Activated CD4-positive, alpha-beta T cell treated with anti-CD3 and anti-CD28 coated beads, Interleukin-2, amount 50 U/mL, for 48 hours (primary cell): ENCODE measurements at regions not wholly inside any gene's neighbourhood (a gene's known extent, or its start where the extent isn't known, plus 50 kb on each side); places are given as distances from the start of the nearest gene placed in this dataset.

ENCODE experiments used
- DNase-seq, 2 experiments: peaks; one replicate each; pipeline ENCODE4 v3.0.0-alpha.2; 2020

DNA sequence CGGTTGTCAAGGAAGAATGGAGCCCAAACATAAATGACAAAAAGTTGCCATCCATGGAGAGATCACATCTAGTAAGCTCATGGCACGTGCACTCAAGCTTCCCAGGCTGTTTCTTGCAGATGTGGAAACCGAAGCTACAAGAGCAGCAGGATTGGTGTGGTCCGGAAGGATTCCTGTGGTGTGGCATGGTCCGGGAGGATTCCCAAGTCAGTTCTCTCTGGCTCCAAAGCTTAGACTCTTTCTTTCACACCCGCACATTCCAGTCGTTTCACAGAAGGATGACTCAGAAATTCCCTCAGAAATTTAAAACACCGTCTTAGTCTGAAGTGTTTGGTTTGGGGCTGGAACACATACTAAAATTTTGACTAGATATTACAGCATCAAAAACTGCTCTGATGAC lies 78.0 kb upstream of the DRD2 start:
- no peak for DNase-seq

GRCh38 chr11:113552271-113552670 lies 77.1 kb upstream of the DRD2 start:
- no peak for DNase-seq

DNA sequence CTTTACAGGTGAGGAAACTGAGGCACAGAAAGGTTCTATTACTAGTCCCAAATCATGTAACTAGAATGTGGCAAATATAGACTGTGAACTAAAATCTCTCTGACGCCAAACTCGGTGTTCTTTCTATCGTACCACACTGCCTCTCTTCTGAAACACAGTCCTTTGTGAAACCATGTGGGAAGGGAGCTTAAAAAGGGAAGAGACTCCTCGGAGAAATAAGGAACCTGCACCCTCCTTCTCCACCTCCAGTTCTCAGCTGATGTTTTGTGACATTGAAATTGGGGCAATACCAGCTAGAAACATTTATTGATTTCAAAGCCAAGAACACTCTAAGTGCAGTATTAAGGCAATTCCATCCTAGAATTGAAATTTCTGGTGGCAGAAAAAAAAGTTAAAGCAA lies 76.4 kb upstream of the DRD2 start:
- DNase-seq = no peak

DNA sequence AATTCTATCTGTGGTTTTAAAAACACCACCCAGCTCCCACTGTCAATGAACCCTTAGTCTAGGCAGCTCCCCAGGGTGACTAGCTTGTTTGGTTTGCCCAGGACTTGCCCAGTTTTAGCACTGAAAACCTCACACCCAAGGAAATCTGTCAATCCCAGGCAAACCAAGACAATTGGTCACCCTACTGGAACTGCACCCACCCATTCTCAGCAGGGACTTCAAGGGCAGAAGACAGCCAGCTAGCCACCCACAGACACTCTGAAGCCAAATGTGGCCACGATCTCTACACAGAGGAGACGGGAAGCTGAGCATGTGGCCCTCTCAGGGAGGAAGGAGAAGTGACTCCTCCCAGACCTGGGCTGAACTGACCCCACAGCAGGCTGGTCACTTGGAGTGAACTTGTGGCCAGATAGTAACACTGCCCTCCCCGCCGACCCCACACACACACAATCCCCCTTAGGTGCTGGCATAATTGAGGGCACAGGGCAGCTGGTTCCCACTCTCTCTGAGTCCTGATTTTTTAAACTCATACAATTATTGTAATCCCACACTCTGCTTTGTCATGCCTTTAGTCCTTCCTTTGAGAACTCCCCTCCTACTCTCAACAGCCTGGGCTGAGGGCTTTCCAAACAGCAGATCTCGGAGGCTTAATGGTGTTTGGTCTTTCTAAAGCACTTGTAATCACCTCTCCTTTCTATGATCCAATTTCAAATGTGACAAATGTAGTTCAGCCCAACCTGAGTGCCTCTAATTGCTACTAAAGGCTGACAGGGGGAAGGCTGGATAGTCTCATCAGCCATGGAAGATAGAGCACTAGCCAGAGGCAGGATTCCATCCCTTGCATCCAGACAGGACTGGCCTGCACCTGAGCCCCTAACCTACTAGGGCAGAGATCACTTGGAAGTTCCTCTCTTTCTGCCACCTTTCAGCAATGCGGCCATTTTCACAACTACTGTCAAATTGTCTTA lies 74.7 kb upstream of the DRD2 start:
- DNase-seq = no peak

DNA sequence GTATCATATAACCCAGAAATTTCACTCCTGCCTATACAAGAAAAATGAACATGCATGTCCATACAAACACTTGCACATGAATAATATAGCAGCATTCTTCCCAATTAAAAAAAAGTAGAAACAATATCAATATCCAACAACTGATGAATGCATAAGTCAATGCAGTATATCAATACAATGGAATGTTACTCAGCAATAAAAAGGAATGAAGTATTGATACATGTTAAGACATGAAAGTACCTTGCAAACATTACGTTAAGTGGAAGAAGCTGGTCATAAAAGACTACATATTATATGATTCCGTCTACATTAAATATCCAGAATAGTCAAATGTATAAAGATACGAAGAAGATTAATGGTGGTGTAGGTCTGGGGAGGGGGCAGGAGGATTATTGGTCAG lies 73.9 kb upstream of the DRD2 start:
- DNase-seq = no peak

- DNase-seq = no peak
Observed at GRCh38 chr11:113547739-113548138, 72.5 kb upstream of the DRD2 start.

- no peak for DNase-seq
Observed at GRCh38 chr11:113546757-113547507, 71.7 kb upstream of the DRD2 start.

GRCh38 chr11:113542420-113542819 lies 67.2 kb upstream of the DRD2 start:
- no peak for DNase-seq

DNA sequence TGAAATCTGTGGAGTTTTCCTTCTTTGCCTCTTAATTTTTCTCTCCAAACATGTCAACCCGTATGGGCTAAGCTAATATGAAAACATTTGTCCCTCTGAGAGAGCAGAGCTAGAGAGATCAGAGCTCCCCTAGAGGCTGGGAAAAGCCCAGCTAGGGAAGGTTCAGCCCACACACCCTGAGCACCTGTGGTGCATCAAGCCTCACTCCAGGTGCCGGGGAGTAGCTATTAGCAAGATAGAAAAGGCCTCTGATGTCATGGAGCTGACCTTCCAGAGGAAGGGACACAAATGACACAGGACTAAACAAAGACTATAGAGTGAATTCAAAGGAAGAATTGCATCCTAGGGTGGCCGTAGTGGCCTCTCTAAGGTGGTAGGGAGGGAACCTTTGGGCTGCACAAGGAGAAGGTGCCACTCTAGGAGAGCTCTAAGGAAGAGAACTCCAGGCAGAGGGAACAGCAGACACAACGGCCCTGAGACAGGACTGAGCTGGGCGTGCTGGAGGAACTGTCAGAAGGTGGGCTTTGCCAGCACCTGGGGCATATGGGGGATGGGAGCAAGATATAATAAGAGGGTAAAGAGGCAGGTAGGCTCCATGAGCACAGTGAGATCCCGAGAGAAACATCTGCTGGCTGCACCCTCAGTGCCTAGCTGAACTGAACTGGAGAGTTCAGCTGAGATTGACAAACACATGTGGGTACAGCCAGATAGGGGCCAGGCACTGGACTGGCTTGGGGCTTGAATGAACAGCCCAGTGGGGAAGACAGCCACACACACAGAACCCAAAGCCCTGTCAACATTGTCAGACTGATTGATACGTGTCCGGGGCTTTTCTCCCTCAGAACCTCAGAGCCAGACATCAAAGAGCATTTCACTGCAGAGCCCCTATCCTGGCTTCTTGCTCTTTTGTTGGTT lies 65.5 kb upstream of the DRD2 start:
- no peak for DNase-seq

GRCh38 chr11:113538451-113539412 lies 63.5 kb upstream of the DRD2 start:
- DNase-seq = no peak

GRCh38 chr11:113534625-113535024 lies 59.4 kb upstream of the DRD2 start:
- no peak for DNase-seq

DNA sequence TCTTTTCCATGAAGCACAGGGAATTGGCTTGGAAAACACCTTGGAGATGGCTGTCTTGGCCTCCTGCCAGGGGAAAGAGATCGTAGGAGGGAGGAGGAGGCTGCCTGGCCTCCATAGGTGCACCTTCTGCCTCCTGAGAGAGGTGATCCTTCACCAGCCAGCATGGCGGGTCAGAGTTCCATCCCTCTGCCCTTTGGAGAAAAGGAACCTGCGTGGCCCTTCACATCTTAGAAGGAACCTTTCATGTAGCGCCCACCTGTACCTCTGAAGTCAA lies 58.2 kb upstream of the DRD2 start:
- no peak for DNase-seq

DNA sequence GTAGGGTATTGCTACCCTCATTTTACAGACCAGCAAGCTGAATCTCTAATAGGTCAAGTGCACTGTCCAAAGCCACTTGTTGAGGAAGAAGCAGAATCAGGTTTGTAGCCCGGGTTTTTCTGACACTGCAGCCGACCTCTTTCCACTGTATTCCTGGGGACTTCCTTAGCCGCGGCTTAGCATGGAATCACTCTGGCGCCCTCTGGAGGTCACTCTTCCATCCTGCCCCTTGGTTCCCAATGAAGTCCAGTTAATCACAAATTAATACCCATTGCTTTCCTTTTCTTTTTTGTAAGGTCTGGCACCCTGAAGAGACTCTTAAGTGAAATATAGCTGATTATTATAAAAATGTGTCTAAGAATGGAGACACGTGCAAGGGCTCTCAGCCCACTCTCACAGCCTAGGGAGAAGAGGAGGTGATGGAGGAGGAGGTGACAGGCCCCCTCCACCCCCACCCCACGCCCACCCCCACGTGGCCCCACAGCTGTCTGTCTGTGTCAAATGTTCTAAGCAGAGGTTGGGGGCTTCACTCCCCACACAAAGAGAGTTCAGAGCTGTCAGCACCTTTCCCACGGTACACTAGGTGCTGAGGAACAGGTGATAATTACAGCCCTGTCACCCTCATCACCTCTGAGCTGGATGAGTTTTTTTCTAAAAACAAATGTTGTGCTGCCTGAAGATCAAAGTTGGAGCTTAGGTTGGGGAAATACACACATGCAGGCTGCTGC lies 57.7 kb upstream of the DRD2 start:
- peak; percentile 68 to 76 for DNase-seq

DNA sequence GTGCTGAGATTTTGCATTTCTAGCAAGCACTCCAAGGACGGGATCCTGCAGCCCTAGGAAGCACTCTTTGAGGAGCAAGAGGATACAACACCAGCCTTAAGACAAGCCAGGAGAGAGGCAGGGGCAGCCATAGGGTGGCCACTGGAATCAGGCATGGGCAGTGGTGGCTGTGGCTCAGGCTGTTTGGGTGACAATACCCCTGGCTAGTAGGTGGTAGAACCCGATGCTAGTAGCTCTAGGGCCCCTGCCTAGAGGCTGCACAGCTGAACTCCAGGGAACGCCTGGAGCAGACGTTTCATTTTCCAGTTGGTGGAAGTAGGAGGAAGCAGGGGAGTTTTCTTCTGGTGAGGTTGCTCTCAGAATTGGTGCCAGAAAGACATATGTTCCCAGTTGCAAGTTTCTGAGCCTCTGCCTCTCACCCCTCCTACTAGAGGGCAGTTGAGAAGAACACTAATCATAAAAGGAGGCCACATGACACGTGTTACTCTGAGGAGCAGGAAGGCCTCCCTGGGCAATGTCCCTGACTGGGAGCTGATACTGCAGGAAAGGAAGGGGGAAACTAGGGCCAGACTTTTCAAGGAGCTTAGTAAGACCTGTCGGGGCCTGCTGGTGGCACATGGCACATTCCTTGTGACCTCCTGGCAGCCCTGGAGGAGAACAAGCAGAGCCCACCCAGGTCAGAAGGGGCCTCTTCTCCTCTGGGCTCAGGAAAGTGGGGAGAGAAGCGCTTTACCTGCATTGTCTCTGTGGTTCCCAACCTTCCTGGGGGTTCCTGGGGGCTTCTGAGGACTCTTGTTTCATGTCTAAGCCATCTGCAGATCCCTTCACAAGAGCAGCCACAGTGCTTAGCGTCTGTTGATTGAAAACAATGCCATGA lies 56.6 kb upstream of the DRD2 start:
- no peak for DNase-seq

GRCh38 chr11:113531083-113531482 lies 55.9 kb upstream of the DRD2 start:
- DNase-seq = no peak

DNA sequence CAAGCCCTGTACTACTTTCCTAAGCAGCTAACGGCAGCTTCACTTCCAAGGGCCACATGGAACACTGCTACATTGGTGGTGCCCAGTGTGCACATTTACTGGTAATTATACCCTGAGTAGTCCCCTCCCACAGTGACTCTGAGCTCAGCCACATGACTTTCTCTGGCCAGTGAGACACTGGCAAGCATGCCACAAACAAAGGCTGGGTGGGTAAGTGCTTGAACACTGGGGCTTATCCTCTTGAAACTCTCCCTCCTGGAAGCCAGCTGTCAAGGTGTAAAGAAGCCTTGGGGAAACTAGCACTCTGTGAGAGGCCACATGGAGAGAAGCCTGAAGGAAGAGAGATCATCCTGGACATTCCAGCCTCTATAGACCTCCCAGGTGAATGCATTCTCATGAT lies 54.4 kb upstream of the DRD2 start:
- DNase-seq = no peak

DNA sequence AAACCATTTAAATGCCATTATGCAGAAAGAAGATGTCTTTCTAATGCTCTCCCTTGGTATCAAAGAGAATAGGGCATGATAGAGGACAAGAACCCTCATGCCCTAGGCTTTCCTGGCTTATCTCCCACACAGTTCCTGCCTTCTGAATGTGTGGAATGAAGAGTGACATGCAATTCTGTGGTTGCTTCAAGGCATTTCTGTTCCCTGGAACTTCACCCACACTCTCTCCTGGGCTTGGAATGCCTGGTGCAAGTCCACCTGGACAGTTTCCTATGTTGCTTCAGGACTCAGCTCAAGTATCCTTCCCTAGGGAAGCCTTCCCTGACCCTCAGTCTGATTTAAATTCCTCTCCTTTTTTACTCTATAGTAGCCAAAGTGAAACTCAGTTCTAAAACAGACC lies 53.8 kb upstream of the DRD2 start:
- DNase-seq = no peak

- DNase-seq = no peak
Observed at GRCh38 chr11:113526521-113526920, 51.3 kb upstream of the DRD2 start.
